ENCODE measurements at regions not wholly inside any gene's neighbourhood (a gene's known extent, or its start where the extent isn't known, plus 50 kb on each side); places are given as distances from the start of the nearest gene placed in this dataset.

- H3K4me3 ChIP-seq (ENCODE audit: low read depth, low read length): no peak overlapping the region
- no peak for DNase-seq (ENCODE audit: low read depth)
- TF ChIP-seq CTCF (IDR thresholded peaks at IDR 0.05; ENCODE audit: control insufficient read depth, extremely low read depth, insufficient read depth): no peak
Measured at GRCh38 chr9:113772121-113772810, 103.8 kb upstream of the ZNF618 start.

- no peak for DNase-seq (ENCODE audit: low read depth)
- no peak for TF ChIP-seq CTCF (IDR thresholded peaks at IDR 0.05; ENCODE audit: control insufficient read depth, extremely low read depth, insufficient read depth)
- H3K4me3 ChIP-seq (ENCODE audit: low read depth, low read length): no peak overlapping the region
Measured at GRCh38 chr9:113774963-113775362, 101.1 kb upstream of the ZNF618 start.

GRCh38 chr9:113775749-113776148, 100.4 kb upstream of the ZNF618 start:
- no peak for TF ChIP-seq CTCF (IDR thresholded peaks at IDR 0.05; ENCODE audit: control insufficient read depth, extremely low read depth, insufficient read depth)
- no peak for DNase-seq (ENCODE audit: low read depth)
- H3K4me3 ChIP-seq (ENCODE audit: low read depth, low read length): no peak overlapping the region

GRCh38 chr9:113776194-113776593, 99.9 kb upstream of the ZNF618 start:
- no peak for DNase-seq (ENCODE audit: low read depth)
- H3K4me3 ChIP-seq (ENCODE audit: low read depth, low read length): no peak overlapping the region
- TF ChIP-seq CTCF (IDR thresholded peaks at IDR 0.05; ENCODE audit: control insufficient read depth, extremely low read depth, insufficient read depth): no peak

- no peak for DNase-seq (ENCODE audit: low read depth)
- TF ChIP-seq CTCF (IDR thresholded peaks at IDR 0.05; ENCODE audit: control insufficient read depth, extremely low read depth, insufficient read depth): no peak
- no peak overlapping the region for H3K4me3 ChIP-seq (ENCODE audit: low read depth, low read length)
Measured at GRCh38 chr9:113781381-113781780, 94.7 kb upstream of the ZNF618 start.

GRCh38 chr9:113781896-113782295, 94.2 kb upstream of the ZNF618 start:
- DNase-seq (ENCODE audit: low read depth): no peak
- no peak for TF ChIP-seq CTCF (IDR thresholded peaks at IDR 0.05; ENCODE audit: control insufficient read depth, extremely low read depth, insufficient read depth)
- no peak overlapping the region for H3K4me3 ChIP-seq (ENCODE audit: low read depth, low read length)

GRCh38 chr9:113783475-113783874, 92.6 kb upstream of the ZNF618 start:
- no peak overlapping the region for H3K4me3 ChIP-seq (ENCODE audit: low read depth, low read length)
- no peak for DNase-seq (ENCODE audit: low read depth)
- TF ChIP-seq CTCF (IDR thresholded peaks at IDR 0.05; ENCODE audit: control insufficient read depth, extremely low read depth, insufficient read depth): no peak
